H1 (cell line): ENCODE measurements at regions not wholly inside any gene's neighbourhood (a gene's known extent, or its start where the extent isn't known, plus 50 kb on each side); places are given as distances from the start of the nearest gene placed in this dataset.

Experiments
- ASH2L ChIP-seq: fragments of 200-600, 300-600 bp; sonication (generic); IDR thresholded peaks from one replicate; pipeline ENCODE4 v1.7.1; 2017; ENCODE audit warnings: low read length
- CBX5 ChIP-seq: fragments of 300-800, 300-1000 bp; sonication (generic); IDR thresholded peaks from 2 replicates; pipeline ENCODE4 v1.7.1; 2016; ENCODE audit warnings: antibody characterized with exemption, low read length, low read depth
- CHD7 ChIP-seq: fragments of 300-600 bp; sonication (generic); IDR thresholded peaks from 2 replicates; pipeline ENCODE4 v1.7.1; 2012; ENCODE audit warnings: low read length, moderate library complexity, mild to moderate bottlenecking, inconsistent platforms; ENCODE audit not compliant: insufficient replicate concordance
- EZH2 ChIP-seq: fragments of 200-600 bp; sonication (generic); IDR thresholded peaks from 2 replicates; pipeline ENCODE4 v1.7.1; 2012; ENCODE audit warnings: low read depth, mild to moderate bottlenecking, moderate library complexity, low read length, inconsistent platforms; ENCODE audit not compliant: severe bottlenecking
- FOSL1 ChIP-seq: IDR thresholded peaks from 2 replicates; pipeline ENCODE4 v1.6.1; 2011; ENCODE audit warnings: mild to moderate bottlenecking, low read depth, low read length, moderate library complexity; ENCODE audit not compliant: insufficient read depth
- HDAC2 ChIP-seq, 2 experiments: fragments of 300-600 bp in 1 of 2; sonication (generic) in 1 of 2; IDR thresholded peaks; 2 replicates each; pipeline ENCODE4 v1.6.1; 2011 to 2012; ENCODE audit warnings: low read depth in 2 of 2, low read length in 2 of 2, mild to moderate bottlenecking in 2 of 2, moderate library complexity in 2 of 2, borderline replicate concordance in 1 of 2, inconsistent platforms in 1 of 2
- JUN ChIP-seq: IDR thresholded peaks from 2 replicates; pipeline ENCODE4 v1.6.1; 2011; ENCODE audit warnings: low read depth, mild to moderate bottlenecking, improper control_type of control experiment, low read length
- POLR2AphosphoS5 ChIP-seq: IDR thresholded peaks from 2 replicates; pipeline ENCODE4 v1.6.1; 2011; ENCODE audit warnings: low read depth, low read length
- RBBP5 ChIP-seq: IDR thresholded peaks from 2 replicates; pipeline ENCODE4 v1.7.1; 2012; ENCODE audit warnings: low read depth, mild to moderate bottlenecking, inconsistent platforms, low read length, moderate library complexity, borderline replicate concordance
- SIX5 ChIP-seq: IDR thresholded peaks from 2 replicates; pipeline ENCODE4 v1.6.1; 2011; ENCODE audit warnings: mild to moderate bottlenecking, low read depth, low read length
- TAF1 ChIP-seq: IDR thresholded peaks from 2 replicates; pipeline ENCODE4 v1.6.1; 2011; ENCODE audit warnings: mild to moderate bottlenecking, low read depth, low read length
- TBP ChIP-seq: IDR thresholded peaks from 2 replicates; pipeline ENCODE4 v1.6.1; 2011; ENCODE audit warnings: low read depth, low read length, improper control_type of control experiment

GRCh38 chr2:226001716-226002115, 602.2 kb downstream of the NYAP2 start (continued):
- TF ChIP-seq CHD7 = no peak
- no peak for TF ChIP-seq FOSL1
- TF ChIP-seq HDAC2 (IDR thresholded peaks at IDR 0.05; ENCODE audit: borderline replicate concordance in 1 of 2, low read depth in 2 of 2, low read length in 2 of 2) = no peak
- TF ChIP-seq TBP = no peak
- TF ChIP-seq JUN = no peak
- no peak for TF ChIP-seq ASH2L
- TF ChIP-seq CBX5 = no peak
- TF ChIP-seq RBBP5 = no peak
- no peak for TF ChIP-seq POLR2AphosphoS5
- TF ChIP-seq TAF1 = no peak
- no peak for TF ChIP-seq EZH2
- no peak for TF ChIP-seq SIX5
